HEK293 (cell line): ENCODE measurements at regions not wholly inside any gene's neighbourhood (a gene's known extent, or its start where the extent isn't known, plus 50 kb on each side); places are given as distances from the start of the nearest gene placed in this dataset.

Source experiments
- CTCF ChIA-PET: fragments of 350-600 bp; formaldehyde crosslinking; extraction: SDS; loops from one replicate; lab custom pipeline; 2021; ENCODE audit warnings: antibody characterized with exemption; lab: Yijun Ruan, JAX
- POLR2A ChIA-PET: fragments of 300-600 bp; formaldehyde crosslinking; extraction: SDS; loops from one replicate; lab custom pipeline; 2020; ENCODE audit warnings: antibody characterized with exemption, inconsistent platforms; lab: Yijun Ruan, JAX
- H3K27ac ChIP-seq: fragments of 200-500 bp; sonication (Bioruptor generic); 2 replicates; pipeline ENCODE4 v1.5.1; 2014; ENCODE audit warnings: low read depth, low read length, control low read depth, inconsistent platforms; ENCODE audit errors: extremely low read depth
- H3K36me3 ChIP-seq, 2 experiments: fragments of 200-500 bp in 1 of 2; sonication (Bioruptor generic) in 1 of 2; 1 replicate in 1 of 2; 2 replicates in 1 of 2; pipeline ENCODE4 v1.5.1; 2014 to 2017; ENCODE audit warnings: inconsistent platforms in 2 of 2, low read length in 2 of 2; ENCODE audit not compliant: control insufficient read depth in 2 of 2, insufficient read depth in 1 of 2
- H3K4me1 ChIP-seq: fragments of 200-500 bp; sonication (Bioruptor generic); 2 replicates; pipeline ENCODE4 v1.5.1; 2014; ENCODE audit warnings: mild to moderate bottlenecking, low read length, inconsistent platforms; ENCODE audit not compliant: control insufficient read depth, insufficient read depth
- H3K4me3 ChIP-seq: 2 replicates; pipeline ENCODE4 v1.5.1; 2011; ENCODE audit warnings: low read depth, mild to moderate bottlenecking, control low read depth, low read length, moderate library complexity
- H3K9me3 ChIP-seq: fragments of 200-500 bp; sonication (Bioruptor generic); 2 replicates; pipeline ENCODE4 v1.5.1; 2014; ENCODE audit warnings: low read depth, low read length, inconsistent platforms; ENCODE audit not compliant: control insufficient read depth, insufficient read depth
- ELK4 ChIP-seq: IDR thresholded peaks from 2 replicates; pipeline ENCODE4 v1.6.1; 2011; ENCODE audit warnings: mild to moderate bottlenecking, low read depth, low read length, borderline replicate concordance
- GLI2 ChIP-seq: fragments of 450-650 bp; formaldehyde crosslinking; IDR thresholded peaks from 2 replicates; pipeline ENCODE4; 2017; ENCODE audit warnings: missing biosample characterization, missing genetic modification characterization, low read depth, borderline replicate concordance
- GLI4 ChIP-seq: fragments of 450-650 bp; formaldehyde crosslinking; IDR thresholded peaks from 2 replicates; pipeline ENCODE4 v1.5.1; 2016; ENCODE audit warnings: missing biosample characterization, missing genetic modification characterization
- HOXD13 ChIP-seq: sonication (generic); formaldehyde crosslinking; IDR thresholded peaks from 2 replicates; pipeline ENCODE4 v1.8.0; 2022; ENCODE audit warnings: missing genetic modification reagents, borderline replicate concordance
- IKZF3 ChIP-seq: fragments of 450-650 bp; IDR thresholded peaks from 2 replicates; pipeline ENCODE4 v1.5.0; 2018; ENCODE audit warnings: missing biosample characterization, mild to moderate bottlenecking, missing genetic modification characterization, moderate library complexity
- KLF8 ChIP-seq: fragments of 450-650 bp; formaldehyde crosslinking; IDR thresholded peaks from 2 replicates; pipeline ENCODE4 v1.5.1; 2016; ENCODE audit warnings: missing biosample characterization, missing genetic modification characterization
- PRDM2 ChIP-seq: fragments of 450-650 bp; formaldehyde crosslinking; IDR thresholded peaks from 2 replicates; pipeline ENCODE4 v1.5.1; 2016; ENCODE audit warnings: missing biosample characterization, missing genetic modification characterization, borderline replicate concordance
- SCRT1 ChIP-seq: fragments of 450-650 bp; formaldehyde crosslinking; IDR thresholded peaks from 2 replicates; pipeline ENCODE4 v1.5.1; 2016; ENCODE audit warnings: missing biosample characterization, missing genetic modification characterization, borderline replicate concordance
- ZBTB6 ChIP-seq: fragments of 450-650 bp; formaldehyde crosslinking; IDR thresholded peaks from 2 replicates; pipeline ENCODE4 v1.5.1; 2017; ENCODE audit warnings: missing biosample characterization, missing genetic modification characterization
- ZBTB8A ChIP-seq: fragments of 450-650 bp; formaldehyde crosslinking; IDR thresholded peaks from 2 replicates; pipeline ENCODE4 v1.5.1; 2016; ENCODE audit warnings: missing biosample characterization, missing genetic modification characterization
- ZEB2 ChIP-seq: fragments of 450-650 bp; formaldehyde crosslinking; IDR thresholded peaks from 2 replicates; pipeline ENCODE4 v1.5.1; 2016; ENCODE audit warnings: missing biosample characterization, missing genetic modification characterization
- ZNF148 ChIP-seq: fragments of 450-650 bp; formaldehyde crosslinking; IDR thresholded peaks from 2 replicates; pipeline ENCODE4 v1.5.0; 2017; ENCODE audit warnings: missing biosample characterization, missing genetic modification characterization, borderline replicate concordance
- ZNF175 ChIP-seq: fragments of 450-650 bp; formaldehyde crosslinking; IDR thresholded peaks from 2 replicates; pipeline ENCODE4 v1.5.1; 2016; ENCODE audit warnings: missing biosample characterization, missing genetic modification characterization
- ZNF19 ChIP-seq: fragments of 450-650 bp; formaldehyde crosslinking; IDR thresholded peaks from 2 replicates; pipeline ENCODE4; 2016; ENCODE audit warnings: missing biosample characterization, missing genetic modification characterization, low read depth
- ZNF2 ChIP-seq: fragments of 450-650 bp; formaldehyde crosslinking; IDR thresholded peaks from 2 replicates; pipeline ENCODE4 v1.5.1; 2016; ENCODE audit warnings: missing biosample characterization, missing genetic modification characterization
- ZNF23 ChIP-seq: fragments of 450-650 bp; formaldehyde crosslinking; IDR thresholded peaks from 2 replicates; pipeline ENCODE4 v1.5.1; 2016; ENCODE audit warnings: missing biosample characterization, missing genetic modification characterization, borderline replicate concordance
- ZNF24 ChIP-seq: fragments of 450-650 bp; formaldehyde crosslinking; IDR thresholded peaks from 2 replicates; pipeline ENCODE4 v1.5.1; 2016; ENCODE audit warnings: missing biosample characterization, missing genetic modification characterization
- ZNF341 ChIP-seq: fragments of 450-650 bp; formaldehyde crosslinking; IDR thresholded peaks from 2 replicates; pipeline ENCODE4; 2016; ENCODE audit warnings: low read depth, missing biosample characterization, missing genetic modification characterization
- ZNF404 ChIP-seq: fragments of 450-650 bp; formaldehyde crosslinking; IDR thresholded peaks from 2 replicates; pipeline ENCODE4 v1.5.1; 2017; ENCODE audit warnings: missing biosample characterization, missing genetic modification characterization
- ZNF423 ChIP-seq: fragments of 450-650 bp; formaldehyde crosslinking; IDR thresholded peaks from 2 replicates; pipeline ENCODE4 v1.5.1; 2016; ENCODE audit warnings: missing biosample characterization, missing genetic modification characterization
- ZNF48 ChIP-seq: fragments of 450-650 bp; formaldehyde crosslinking; IDR thresholded peaks from 2 replicates; pipeline ENCODE4 v1.5.1; 2016; ENCODE audit warnings: missing biosample characterization, missing genetic modification characterization
- ZNF514 ChIP-seq: fragments of 450-650 bp; formaldehyde crosslinking; IDR thresholded peaks from 2 replicates; pipeline ENCODE4 v1.5.1; 2016; ENCODE audit warnings: missing biosample characterization, missing genetic modification characterization
- ZNF530 ChIP-seq: fragments of 450-650 bp; formaldehyde crosslinking; IDR thresholded peaks from 2 replicates; pipeline ENCODE4 v1.5.1; 2016; ENCODE audit warnings: low read depth, missing biosample characterization, missing genetic modification characterization
- ZNF560 ChIP-seq: fragments of 450-650 bp; formaldehyde crosslinking; IDR thresholded peaks from 2 replicates; pipeline ENCODE4 v1.5.1; 2017; ENCODE audit warnings: missing biosample characterization, missing genetic modification characterization, borderline replicate concordance
- ZNF580 ChIP-seq: fragments of 450-650 bp; formaldehyde crosslinking; IDR thresholded peaks from 2 replicates; pipeline ENCODE4 v1.5.1; 2016; ENCODE audit warnings: missing biosample characterization, missing genetic modification characterization
- ZNF707 ChIP-seq: fragments of 450-650 bp; formaldehyde crosslinking; IDR thresholded peaks from 2 replicates; pipeline ENCODE4 v1.5.1; 2016; ENCODE audit warnings: missing biosample characterization, missing genetic modification characterization
- ZNF791 ChIP-seq: fragments of 450-650 bp; formaldehyde crosslinking; IDR thresholded peaks from 2 replicates; pipeline ENCODE4 v1.5.1; 2016; ENCODE audit warnings: missing biosample characterization, missing genetic modification characterization

GRCh38 chr2:42882756-42883155 lies 90.4 kb upstream of the HAAO start:
- Histone ChIP-seq H3K27ac (no peak overlapping the region), H3K4me3 (no peak overlapping the region), H3K36me3 (no peaks in the 10 kb centered on the region), H3K4me1 (no peaks in the 10 kb centered on the region), H3K9me3 (no peaks in the 10 kb centered on the region)
- POLR2A ChIA-PET = no interaction called here
- CTCF ChIA-PET = interaction anchor here (0.7 kb wide), 1 partner anchor 25 kb away, joined by 3 read pairs; no protein-coding TSS in a partner anchor
- no peak for TF ChIP-seq ZNF175 (tag by site-specific recombination)
- TF ChIP-seq ZNF530 = no peak
- no peak for TF ChIP-seq ZBTB8A (tag by site-specific recombination)
- TF ChIP-seq ZEB2 (tag by site-specific recombination) = no peak
- no peak for TF ChIP-seq GLI4 (tag by site-specific recombination)
- TF ChIP-seq PRDM2 (tag by site-specific recombination) = no peak
- TF ChIP-seq KLF8 (tag by site-specific recombination) = no peak
- TF ChIP-seq ZNF48 (tag by site-specific recombination) = no peak
- no peak for TF ChIP-seq ZNF580
- TF ChIP-seq ZNF148 = no peak
- TF ChIP-seq ZNF560 = no peak
- TF ChIP-seq ZNF23 = no peak
- TF ChIP-seq ZNF707 (tag by site-specific recombination) = no peak
- TF ChIP-seq, all 188 proteins: peak for 0

- Histone ChIP-seq H3K27ac (no peak overlapping the region), H3K36me3 (no peaks in the 10 kb centered on the region), H3K4me1 (no peaks in the 10 kb centered on the region), H3K9me3 (no peaks in the 10 kb centered on the region), H3K4me3 (no peak overlapping the region)
- ChIA-PET POLR2A (no interaction called here), CTCF (interaction anchor here (1.3 to 1.4 kb wide), 2 partner anchors 22 to 347 kb away, joined by 4 read pairs; no protein-coding TSS in a partner anchor)
- no peak for TF ChIP-seq SCRT1 (tag by site-specific recombination)
- no peak for TF ChIP-seq ZNF2 (tag by site-specific recombination)
- TF ChIP-seq ZNF24 (tag by site-specific recombination) = no peak
- no peak for TF ChIP-seq ZNF23
- no peak for TF ChIP-seq ZNF791 (tag by site-specific recombination)
- TF ChIP-seq ELK4 = no peak
- TF ChIP-seq HOXD13 = no peak
- no peak for TF ChIP-seq ZNF19 (tag by site-specific recombination)
- no peak for TF ChIP-seq ZNF341 (tag by site-specific recombination)
- no peak for TF ChIP-seq ZNF514 (tag by site-specific recombination)
- no peak for TF ChIP-seq ZNF423 (tag by site-specific recombination)
- no peak for TF ChIP-seq GLI2 (tag by site-specific recombination)
- no peak for TF ChIP-seq IKZF3 (tag by site-specific recombination)
- no peak for TF ChIP-seq ZBTB6
- TF ChIP-seq ZNF404 (tag by site-specific recombination) = no peak
Observed at GRCh38 chr2:42881732-42882131, 89.3 kb upstream of the HAAO start.
